GM12872 (cell line): ENCODE measurements at regions not wholly inside any gene's neighbourhood (a gene's known extent, or its start where the extent isn't known, plus 50 kb on each side); places are given as distances from the start of the nearest gene placed in this dataset.

ENCODE experiments used
- TF ChIP-seq, protein P1 (sequence below): IDR thresholded peaks from 3 replicates; pipeline ENCODE4 v1.5.1; 2011; ENCODE audit warnings: low read depth, mild to moderate bottlenecking, low read length, moderate library complexity; ENCODE audit not compliant: insufficient read depth

DNA sequence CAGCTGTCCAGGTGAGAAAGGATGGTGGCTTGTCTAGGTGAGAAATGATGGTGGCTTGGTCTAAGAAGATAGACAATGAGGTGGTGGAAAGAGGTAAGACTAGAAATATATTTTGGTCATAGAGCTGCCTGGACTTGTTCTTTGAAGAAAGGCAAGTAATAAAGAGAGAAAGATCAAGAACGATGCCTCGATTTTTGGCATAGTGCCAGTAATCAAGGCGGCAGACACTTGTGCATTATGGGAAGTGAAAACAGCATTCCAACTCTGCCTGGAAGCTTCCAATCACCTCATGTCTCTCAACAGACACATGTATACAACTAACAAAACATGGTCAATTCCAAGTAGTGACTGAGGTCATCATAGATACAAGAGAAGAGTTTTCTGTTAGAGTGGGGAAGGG is 423.8 kb upstream of the NRP1 start:
- TF ChIP-seq, protein P1, sequence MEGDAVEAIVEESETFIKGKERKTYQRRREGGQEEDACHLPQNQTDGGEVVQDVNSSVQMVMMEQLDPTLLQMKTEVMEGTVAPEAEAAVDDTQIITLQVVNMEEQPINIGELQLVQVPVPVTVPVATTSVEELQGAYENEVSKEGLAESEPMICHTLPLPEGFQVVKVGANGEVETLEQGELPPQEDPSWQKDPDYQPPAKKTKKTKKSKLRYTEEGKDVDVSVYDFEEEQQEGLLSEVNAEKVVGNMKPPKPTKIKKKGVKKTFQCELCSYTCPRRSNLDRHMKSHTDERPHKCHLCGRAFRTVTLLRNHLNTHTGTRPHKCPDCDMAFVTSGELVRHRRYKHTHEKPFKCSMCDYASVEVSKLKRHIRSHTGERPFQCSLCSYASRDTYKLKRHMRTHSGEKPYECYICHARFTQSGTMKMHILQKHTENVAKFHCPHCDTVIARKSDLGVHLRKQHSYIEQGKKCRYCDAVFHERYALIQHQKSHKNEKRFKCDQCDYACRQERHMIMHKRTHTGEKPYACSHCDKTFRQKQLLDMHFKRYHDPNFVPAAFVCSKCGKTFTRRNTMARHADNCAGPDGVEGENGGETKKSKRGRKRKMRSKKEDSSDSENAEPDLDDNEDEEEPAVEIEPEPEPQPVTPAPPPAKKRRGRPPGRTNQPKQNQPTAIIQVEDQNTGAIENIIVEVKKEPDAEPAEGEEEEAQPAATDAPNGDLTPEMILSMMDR = no peak

DNA sequence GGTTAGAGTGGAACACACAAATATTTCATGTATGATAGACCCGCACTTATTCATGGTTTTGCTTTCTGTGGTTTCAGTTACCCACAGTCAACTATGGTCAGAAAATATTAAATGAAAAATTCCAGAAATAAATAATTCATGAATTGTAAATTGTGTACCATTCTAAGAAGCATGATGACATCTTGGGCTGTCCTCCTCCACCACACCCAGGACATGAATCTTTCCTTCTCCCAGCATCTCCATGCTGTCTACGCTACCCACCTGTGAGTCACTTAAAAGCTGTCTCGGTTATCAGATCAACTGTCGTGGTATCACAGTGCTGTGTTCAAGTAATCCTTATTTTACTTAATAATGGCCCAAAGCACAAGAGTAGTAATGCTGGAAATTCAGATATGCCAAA is 419.6 kb upstream of the NRP1 start:
- TF ChIP-seq, protein P1 = no peak

DNA sequence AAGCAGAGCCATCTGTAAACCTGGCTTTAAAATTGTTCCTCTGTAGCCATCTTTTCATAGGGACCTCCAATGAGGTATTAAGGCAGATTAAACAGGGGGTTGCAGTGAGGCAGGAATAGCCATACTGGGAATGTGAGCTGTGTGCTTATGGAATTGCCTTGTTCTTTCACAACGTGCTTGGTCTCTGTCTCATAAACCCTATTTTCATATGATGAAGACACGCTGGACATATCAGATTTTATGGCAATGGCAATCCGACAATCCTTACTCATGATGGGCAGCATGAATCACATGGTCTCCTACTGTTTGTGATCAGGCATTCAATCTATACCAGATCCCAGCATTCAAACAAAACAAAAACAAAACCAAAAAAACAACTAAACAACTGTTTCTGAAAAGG is 418.9 kb upstream of the NRP1 start:
- TF ChIP-seq, protein P1 = no peak

DNA sequence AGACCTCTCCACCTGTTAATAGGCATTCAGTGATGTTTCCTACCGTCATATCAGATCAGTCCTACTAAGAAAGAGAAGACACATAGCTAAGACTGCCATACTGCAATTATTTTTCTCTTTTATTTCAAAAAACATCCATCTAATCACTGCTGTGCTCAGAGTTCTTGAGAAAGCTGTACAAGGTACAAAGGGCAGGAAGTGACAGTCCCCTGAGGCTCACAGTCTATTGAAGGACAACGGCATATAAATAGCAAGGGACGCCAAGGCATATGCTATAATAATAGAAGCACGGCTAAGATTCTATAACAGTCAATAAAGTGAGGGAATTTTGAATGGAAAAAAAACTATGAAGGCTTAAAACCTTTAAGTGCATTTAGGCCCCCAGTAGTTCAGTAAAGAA is 415.3 kb upstream of the NRP1 start:
- TF ChIP-seq, protein P1 = no peak

DNA sequence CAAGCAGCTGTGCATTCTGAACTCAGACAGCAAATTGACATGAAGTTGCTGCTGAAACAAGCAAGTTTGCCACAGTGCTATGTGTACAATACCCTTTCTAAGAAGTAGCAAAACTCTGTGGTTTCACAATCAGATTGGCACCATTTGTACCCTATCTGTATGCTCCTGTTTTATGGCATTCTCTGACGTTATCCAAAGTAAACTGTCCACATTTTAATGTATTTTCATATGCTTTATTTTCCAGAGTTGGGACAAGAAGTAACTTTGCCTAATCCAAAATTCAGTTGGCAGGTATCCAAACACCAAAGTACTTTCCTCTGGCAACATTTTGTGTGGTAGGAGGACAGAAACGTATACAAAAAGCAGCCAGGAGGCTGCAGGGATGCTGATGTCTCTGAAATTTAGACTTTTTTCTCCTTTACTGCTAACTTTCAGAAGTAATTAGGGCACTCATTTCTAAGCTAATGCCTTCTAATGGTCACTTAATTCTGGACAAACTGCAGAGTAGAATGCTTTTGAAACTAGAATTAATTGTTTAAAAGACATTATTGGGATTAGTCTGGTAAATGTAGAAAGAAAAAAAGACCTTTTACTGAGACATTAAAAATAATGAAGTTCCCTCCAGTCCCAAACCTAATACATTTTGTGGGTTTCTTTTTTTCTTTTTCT is 414.7 kb upstream of the NRP1 start:
- TF ChIP-seq, protein P1 = no peak

DNA sequence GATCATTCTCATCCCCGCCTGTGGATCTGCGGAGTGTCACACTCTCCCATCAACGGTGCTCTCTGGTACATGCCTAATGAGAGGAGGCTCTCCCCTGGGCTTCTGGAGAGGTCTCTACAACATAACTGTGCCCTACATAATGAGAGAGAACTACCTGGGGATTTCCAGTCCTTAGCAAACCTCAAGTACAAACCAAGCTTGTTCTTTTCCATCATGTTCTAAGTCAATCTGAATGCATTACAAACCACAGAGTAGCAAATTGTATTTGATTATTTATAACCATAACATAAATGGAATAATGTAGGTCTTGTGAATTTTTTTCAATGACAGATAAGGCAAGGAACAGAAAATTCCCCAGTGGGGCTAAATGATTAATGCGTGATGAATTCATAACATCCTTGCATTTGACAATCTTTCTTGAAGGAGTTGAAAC is 412.4 kb upstream of the NRP1 start:
- TF ChIP-seq, protein P1 = no peak

DNA sequence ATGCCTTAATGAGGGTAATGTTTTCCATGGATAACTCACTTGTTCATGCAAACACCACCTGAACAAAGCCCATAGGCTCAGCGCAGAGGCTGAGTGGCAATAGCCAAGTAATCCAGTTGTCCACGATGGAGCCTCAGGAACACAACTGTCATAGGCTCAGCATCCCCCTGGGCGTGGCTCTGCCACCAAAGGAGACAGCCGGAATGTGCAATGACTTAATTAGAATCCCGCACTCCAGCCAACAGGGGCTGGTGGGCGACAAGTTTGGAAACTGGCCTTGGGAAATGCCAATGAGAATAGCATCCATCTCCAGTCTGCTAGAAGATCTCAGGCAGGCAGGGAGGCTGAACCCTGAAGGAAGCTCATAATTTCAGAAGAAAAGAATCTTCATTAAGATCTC is 411.7 kb upstream of the NRP1 start:
- TF ChIP-seq, protein P1 = no peak
